ENCODE measurements at regions not wholly inside any gene's neighbourhood (a gene's known extent, or its start where the extent isn't known, plus 50 kb on each side); places are given as distances from the start of the nearest gene placed in this dataset.
"Not testable (repeated sequence)": the region's sequence is repeated elsewhere in the genome, so short reads cannot be mapped to it uniquely, and the experiment has no call there.

DNA sequence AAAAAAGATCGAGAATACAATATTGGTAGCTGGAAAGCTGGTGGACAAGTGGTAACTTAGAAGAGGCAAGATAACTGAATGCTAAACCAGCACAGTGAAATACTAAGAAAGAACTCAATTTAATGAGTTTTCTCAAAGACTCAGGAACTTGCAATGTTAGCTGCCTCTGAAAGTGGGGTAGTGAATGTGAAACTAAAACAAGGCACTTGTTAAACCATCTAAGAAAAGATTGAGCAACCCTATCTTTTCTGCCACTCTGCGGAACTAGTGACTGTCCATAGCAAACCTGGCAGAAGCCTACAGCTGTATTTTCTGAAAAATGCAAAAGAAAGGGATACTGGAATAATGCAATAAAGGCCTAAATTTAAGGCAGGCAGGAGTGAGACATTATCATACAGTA is 1574.4 kb upstream of the PRR20A start:
- FAIRE-seq (no peak), DNase-seq (ENCODE audit: low spot score) (no peak)

DNA sequence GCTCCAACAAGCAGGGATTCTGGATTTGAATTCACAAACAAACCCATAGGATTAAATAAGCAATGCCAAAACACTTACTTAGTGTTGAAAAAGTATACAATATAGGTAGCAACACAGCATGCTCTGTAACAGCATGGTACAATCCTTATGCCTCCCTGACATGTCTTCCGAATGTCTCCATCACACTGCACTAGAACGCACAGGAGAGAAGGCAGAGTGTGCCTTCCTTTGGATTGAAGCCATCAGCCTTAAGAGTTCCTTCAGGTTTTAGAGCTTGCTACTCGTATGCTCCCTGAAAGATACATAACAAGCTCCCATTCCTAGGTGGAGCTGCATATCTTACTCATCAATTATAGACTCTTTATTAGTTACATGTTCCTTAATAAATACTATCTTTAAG is 1573.9 kb upstream of the PRR20A start:
- DNase-seq (ENCODE audit: low spot score) (no peak), FAIRE-seq (no peak)

DNA sequence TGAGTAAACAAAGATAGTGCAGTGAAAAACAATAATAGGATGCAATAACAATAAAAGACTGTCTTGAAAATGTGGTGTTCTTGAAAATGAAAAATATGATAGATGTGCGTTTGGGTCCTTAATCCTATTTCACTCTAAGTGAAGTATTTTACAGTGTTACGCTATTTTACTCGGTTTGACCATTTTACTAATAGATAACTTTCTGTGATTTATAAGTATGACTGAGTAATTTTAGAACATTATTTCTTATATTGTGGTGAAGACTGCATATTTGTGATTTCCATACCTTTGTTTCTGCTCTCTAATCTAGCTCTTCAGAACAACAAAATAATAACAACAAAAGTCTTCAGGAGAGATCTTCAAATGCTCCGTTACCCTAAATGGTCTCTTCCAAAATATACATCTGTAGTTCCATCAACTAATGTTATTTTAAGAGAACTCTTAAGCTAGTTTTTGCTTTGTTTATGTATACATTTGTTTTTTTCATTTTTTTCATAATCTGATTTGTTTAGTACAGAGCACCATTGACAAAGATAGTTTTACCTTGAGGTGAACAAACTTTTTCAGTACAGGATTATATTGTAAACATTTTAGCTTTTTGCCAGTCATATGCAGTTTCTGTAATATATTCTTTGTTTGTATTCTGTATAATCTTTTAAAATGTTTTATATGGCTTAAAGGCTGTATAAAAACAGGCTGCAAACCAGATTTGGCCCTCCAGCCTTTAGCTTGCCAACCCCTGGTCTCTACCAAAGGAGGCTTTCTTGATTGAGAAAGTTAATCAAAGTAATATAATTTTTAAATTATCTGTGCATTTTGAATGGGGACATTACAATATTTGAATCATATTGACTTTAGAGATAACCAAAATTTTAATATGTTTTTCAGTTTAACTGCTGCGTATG is 1572.7 kb upstream of the PRR20A start:
- no peak for FAIRE-seq
- DNase-seq (ENCODE audit: low spot score), result no peak

DNA sequence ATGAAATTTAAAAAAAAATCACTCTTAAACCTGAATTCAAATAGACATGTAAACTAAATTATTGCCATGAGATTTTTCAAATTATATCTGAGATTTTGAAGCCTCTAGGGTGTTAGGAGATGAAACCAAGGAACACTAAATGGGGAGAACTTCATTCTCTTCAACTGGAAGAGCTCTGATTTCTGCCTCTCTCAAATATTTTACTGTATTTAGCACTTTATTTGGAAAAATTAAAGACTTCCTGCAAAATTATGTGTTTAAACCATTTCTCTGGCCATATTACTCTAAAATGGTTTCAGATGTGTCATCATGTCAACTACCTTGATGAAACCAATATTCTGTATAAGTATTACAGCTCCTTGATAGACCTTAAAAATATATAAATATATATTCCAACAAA is 1571.6 kb upstream of the PRR20A start:
- DNase-seq (ENCODE audit: low spot score) (no peak), FAIRE-seq (no peak)

DNA sequence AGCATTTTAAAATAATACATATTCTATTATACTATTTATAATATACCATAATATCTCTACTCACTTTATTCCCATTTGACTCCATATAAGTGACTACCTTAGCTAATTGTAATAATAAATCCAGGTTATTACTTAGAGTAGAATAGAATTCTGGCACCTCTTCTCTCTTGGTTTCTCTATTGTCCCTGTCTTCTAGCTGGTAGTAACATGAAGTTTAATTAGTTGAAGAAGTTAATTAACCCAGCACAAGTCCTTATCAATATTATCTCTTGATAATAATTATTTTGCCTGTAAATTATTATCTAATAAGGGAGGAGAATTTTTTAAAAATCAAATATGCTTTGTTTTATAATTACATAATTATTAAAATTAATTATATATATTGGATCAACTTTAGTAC is 1571.2 kb upstream of the PRR20A start:
- FAIRE-seq, result no peak
- no peak for DNase-seq (ENCODE audit: low spot score)

DNA sequence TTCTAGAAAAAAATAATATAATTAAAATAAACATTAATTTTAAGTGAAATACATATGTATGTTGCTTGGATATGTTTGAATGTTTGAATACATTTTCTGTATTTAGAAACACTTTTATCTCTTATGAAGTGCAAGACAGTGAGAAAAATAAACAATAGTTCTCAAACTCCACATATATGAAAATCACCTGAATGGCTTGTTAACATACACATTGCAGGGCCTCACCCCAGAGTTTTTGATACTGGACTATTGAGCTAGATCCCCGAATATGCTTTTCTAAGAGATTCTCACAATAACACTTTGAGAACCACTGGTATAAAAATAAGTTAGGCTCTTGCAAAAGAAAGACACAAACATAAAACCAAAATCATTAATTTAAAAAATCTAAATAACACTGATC is 1570.3 kb upstream of the PRR20A start:
- DNase-seq (ENCODE audit: low spot score), result no peak
- no peak for FAIRE-seq

DNA sequence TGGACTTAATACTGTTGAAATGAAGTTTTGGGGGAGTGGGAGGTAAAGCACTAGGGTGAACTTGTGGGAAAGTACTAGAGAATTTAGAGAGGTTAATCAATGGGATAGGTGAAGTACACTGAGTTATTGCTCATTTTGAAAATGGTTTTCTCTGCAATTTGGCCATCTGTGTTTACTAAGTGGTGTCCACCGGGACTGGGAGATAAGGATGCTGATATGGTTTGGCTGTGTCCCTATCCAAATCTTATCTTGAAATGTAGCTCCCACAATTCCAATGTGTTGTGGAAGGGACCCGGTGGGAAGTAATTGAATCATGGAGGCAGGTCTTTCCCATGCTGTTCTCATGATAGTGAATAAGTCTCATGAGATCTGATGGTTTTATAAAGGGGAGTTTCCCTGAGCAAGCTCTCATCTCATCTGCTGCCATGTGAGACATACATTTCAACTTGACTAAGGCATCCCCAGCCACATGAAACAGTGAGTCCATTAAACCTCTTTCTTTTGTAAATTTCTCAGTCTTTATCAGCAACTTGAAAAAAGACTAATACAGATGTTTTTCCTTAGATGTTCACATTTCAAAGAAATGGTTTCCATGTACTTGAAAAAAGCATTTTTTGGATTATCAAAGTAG is 1569.4 kb upstream of the PRR20A start:
- FAIRE-seq (no peak), DNase-seq (ENCODE audit: low spot score) (no peak)

DNA sequence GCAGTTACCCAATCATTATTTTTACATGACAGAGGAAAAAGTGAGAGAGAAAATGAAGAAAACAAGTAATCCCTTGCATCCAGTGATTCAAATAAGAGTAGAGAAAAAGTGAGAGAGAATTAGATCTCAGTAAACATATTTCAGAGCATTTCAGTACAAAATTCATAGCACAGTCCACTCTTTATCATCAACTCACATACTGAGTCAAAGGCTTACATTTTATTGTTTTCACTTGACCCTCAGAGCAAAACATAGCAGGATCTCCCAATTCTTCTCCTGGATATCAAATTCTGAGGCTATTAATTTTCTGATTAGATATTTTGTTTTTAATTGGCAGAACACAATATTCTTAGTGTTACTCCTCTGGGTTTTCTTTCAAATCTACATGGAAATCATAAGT is 1568.3 kb upstream of the PRR20A start:
- no peak for FAIRE-seq

DNA sequence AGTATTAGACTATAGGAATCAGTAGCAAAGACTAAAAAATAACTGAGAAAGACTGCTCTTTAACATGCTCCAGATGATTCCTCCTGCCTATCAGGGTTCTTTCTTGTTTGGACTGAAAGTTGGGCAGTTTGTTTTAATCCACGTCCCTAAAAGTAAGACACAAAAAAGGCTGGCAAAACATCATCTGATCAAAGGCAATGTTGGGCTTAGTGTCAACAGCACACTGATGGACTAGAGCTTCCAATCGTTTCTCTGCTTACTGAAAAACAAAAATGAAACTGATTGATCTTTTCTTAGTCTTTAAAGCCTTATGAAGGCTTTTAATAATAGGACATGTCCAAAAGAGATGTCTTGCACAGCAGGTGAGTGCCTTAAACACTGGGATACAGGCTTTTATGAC is 1567.9 kb upstream of the PRR20A start:
- FAIRE-seq, result no peak
- DNase-seq (ENCODE audit: low spot score), result no peak

More for the DNA sequence above, 1568.3 kb upstream of the PRR20A start:
- DNase-seq (ENCODE audit: low spot score), result no peak

DNA sequence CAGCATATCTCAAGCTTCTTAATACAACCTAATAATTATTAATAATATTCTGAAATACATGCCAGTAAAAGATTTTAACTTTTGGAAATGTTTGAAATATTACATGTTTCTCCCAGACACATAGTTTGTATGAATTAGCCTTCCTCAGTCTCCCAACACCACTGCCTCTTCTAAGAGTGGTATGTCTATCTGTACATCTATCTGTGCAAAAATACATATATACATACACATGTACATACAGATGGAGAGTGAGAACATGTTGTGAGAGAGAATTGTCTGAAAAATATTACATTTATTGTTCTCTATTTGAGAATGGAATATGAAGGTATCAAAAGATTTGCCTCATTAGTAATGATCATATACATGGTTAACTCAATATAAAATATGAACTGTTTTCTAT is 1567.2 kb upstream of the PRR20A start:
- no peak for DNase-seq (ENCODE audit: low spot score)
- FAIRE-seq, result no peak

DNA sequence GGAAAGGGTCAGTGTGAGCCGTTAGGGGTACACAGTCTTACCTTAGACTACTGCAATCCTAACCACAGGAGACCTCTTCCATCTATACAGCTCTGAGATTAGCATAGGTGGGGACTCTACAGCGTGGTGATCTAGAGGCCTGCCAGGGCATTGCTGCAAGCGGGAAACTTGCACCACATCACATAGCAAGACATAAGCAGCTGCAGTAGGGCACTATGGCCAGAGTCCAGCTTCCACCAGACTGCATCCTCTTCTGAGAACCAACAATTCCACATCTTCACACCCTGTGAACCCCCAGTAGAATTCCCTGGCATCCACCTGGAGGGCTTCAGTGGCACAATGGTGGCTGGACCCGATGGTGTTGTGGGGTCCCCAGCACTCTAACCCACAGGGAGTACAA is 1564.3 kb upstream of the PRR20A start:
- FAIRE-seq, result no peak
- DNase-seq (ENCODE audit: low spot score), result no peak

DNA sequence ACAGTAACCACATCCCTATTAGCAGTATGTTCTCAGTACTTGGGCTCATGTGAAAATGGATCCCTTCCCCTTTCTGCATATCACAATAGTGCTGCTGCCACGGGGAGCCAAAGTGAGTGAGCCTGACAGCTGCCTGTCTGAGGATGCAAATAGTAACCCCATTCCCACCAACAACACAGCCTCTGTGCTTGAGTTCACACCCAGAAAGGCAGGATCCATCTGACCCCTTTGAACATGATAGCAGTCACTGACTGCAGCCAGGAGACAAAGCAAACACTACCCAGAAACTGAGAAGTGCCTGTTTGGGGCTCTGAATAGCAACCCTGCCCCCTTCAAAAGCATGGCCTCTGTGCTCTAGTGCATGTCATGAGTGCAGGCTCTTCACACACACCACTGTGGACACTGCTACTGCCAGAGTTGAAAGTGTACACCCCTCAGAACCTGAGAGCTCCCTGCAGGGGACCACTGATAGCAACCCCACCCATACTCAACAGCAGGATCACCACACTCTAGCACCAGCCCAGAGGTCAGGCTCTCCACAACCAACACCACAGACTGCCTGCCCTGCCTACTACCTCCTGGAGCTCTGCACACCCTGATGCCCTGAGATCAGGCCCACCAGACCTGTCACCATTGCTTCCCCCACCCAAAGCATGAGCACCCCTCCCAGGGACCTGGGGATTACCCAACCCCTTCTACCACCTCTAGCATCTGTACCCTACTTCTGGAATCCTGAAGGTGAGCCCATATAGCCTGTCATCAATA is 1563.5 kb upstream of the PRR20A start:
- FAIRE-seq (no peak), DNase-seq (ENCODE audit: low spot score) (no peak)

DNA sequence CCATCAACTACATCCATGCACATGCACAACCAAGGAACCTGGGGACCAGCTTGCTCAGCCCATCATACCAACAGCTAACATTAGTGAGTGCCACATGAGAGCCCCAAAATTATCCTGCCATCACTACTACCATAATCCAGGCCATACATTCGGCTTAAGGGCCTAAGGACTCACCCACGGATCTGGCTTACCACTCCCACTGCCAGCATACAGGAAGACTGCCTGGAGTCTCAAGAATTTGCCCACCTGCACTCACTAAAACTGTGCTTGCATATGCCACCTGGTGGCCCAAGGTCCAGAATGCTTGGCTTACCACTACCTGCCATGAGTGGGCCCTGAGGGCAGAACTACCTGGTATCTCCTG is 1562.9 kb upstream of the PRR20A start:
- no peak for DNase-seq (ENCODE audit: low spot score)
- FAIRE-seq, result no peak

DNA sequence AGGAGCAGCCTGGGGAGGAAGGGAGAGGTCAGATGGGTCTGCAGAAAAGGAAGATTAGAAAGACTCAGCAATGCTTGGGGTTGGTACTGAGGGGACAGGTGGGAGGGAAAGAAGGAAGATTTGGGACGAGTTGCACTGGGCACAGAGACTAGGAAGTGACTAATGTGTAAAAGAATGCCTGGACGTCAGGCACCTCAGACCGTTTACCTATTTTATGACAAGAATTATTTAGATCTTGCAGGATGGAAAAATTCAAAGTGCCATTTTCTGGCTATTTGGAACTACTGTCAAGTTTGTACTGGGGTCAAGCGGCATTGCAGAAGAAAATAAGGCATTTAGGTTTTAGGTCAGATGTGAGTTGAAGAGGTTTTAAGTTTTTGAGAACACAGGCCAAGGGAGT is 1558.4 kb upstream of the PRR20A start:
- not testable (repeated sequence) for DNase-seq (ENCODE audit: low spot score); FAIRE-seq

DNA sequence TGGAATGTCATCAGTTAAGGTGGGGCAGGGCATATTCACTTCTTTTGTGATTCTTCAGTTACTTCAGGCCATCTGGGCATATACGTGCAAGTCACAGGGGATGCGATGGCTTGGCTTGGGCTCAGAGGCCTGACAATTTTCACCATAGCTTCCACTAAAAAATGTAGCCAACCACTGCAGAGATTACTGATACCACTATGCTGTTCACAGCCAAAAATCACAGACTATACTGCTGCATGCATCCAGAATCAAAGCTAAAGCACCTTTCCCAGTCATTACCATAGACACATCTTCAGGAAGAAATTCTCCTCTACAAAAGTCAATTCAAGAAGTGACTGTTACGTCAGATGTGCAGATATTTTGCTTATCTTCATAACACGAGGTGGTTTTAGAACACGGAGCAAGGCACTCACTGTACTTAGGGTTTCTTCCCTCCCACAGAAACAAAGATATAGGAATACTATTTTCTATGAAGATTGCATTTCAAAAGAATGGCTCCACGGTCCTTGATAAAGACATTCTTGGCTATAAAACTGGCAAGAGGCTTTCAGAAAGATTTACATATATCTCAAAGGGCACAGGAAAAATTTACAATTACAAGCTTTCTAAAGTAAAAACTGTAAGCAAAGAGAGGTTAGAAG is 1556.6 kb upstream of the PRR20A start:
- no peak for FAIRE-seq
- DNase-seq (ENCODE audit: low spot score), result no peak

DNA sequence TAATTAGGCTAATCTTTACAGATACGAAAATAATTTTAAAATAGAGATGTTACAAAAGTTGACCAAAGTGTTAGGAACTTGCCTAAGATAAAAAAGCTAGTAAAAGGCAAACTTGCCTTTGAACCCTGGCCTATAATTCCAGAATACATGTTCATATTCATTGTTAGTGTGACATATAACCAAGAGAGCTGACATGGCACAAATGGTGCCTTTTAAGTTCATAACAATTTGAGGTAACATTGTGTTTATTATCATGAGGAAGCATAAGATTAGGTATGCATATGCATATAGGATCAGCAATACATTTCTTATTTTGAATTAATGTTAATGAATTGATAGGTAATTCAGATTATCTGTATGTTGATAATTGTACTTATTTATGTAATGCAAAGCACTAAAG is 1537.9 kb upstream of the PRR20A start:
- FAIRE-seq (no peak), DNase-seq (ENCODE audit: low spot score) (no peak)

DNA sequence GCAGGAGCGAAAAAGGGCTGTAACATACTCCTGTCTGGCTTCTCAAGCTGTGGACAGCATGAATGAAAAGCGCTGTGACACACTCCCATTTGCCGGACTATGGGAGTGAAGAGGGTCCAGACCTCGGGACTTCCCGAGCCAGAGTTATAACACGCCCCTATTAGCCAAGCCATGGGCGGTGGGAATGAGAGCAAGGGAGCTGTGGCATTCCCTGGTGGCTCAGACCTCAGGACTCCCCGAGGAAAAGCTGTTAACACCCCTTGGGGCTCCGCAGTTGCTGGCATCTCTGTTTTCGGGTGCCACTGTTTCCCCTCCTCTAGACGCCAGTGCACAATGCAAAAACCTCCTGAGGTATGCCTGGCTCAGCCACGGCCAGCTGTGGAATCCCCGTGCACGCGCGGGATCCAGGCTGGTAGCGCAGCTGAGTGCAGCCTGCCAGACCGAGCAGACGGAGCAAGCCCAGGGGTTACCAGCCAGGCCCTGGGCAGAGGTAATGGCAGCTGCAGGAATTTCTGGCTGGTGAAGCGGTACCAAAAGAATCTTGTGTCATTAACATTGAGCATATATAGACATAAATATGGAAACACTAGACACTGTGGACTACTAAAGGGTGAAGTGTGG is 1534.6 kb upstream of the PRR20A start:
- DNase-seq (ENCODE audit: low spot score) (no peak), FAIRE-seq (no peak)

DNA sequence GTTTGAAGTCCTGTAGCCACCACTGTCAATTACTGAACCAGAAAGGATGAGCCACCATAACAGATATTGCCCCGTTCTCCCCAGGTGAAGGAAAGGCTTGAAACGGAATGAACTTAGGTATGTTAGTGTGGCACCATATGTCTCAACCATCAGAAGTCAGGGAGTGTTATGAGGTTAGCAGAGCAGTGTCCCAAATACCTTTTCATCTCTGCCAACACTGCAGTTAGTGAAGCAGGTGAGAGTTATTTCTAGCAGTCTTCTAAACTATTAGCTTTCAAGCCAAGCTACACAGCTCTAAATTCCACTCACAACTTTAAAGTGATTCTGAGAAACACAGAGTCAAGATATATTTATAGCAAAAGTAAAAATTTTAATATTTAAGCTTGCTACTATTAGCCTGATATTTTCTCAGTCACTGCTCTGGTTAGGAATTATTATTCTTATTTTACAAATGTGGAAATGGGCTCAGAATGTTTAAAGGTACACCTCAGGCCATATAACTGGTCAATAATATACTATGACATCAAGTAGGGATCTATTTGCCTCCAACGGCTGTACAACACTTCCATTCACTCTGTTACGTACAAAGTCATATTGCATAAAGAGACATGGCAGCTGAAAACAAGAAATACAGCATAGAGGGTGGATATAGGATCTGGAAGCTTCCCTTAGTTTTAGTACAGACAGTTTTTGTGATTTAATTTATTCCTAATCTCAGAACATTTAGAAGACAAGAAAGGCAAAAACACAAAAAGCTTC is 1527.1 kb upstream of the PRR20A start:
- FAIRE-seq, result no peak

DNA sequence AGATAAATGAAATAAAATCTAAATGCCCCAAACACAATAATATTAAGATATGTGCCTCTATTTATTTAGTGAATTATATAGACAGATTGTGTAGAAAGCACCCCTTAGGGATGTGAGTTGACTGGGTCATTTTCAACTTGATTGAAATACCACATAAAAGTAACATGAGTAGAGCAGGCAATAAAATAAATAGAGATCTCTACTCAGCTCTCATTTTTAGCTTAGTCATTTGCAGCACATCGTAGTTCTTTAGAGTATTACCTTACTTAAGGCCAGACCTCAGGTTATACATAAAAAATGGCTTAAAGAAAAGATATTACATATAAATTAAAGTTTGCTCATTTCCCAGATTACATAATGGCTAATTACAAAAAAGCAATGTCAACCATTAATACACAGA is 1525.6 kb upstream of the PRR20A start:
- DNase-seq (ENCODE audit: low spot score) (no peak), FAIRE-seq (no peak)

More for the DNA sequence above, 1527.1 kb upstream of the PRR20A start:
- no peak for DNase-seq (ENCODE audit: low spot score)

DNA sequence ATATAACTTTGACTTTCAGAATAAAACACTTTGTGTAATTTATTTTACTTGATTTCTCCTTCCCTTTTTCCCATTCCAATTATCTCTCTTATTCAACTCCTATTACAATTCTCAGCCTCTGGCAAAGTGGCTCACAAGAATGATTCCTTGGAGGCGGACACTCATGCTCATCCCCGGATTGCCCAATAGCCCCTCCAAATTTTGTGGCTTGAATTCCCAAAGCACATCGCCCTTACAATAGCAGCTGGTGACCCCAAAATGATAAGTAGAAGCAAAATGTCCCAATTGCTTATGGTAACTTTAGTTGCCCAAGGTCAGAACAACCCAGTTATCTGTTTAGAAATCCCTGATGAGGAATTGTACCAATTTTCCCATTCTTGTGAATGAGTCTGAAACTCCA is 1523.5 kb upstream of the PRR20A start:
- FAIRE-seq (no peak), DNase-seq (ENCODE audit: low spot score) (no peak)

DNA sequence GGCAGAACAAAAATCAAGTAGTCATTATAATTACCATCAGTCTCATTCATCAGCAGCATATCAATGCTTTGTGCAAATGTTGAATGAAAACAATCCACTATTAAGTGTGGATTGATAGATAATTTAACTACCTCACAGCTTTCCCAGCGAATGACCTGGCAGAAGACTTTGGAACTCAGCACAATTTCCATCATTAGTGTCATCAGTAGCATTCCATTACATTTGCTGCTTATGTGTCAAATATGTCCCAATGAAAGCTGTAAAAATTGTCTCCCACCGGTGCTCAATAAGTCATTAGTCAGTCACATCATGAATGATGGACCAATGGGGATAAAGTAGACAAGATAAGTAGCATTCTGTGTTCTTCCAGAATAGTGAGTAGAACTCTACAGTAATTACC is 1513.5 kb upstream of the PRR20A start:
- FAIRE-seq (no peak), DNase-seq (ENCODE audit: low spot score) (no peak)
